ENCODE measurements at regions not wholly inside any gene's neighbourhood (a gene's known extent, or its start where the extent isn't known, plus 50 kb on each side); places are given as distances from the start of the nearest gene placed in this dataset.
"Not testable (repeated sequence)": the region's sequence is repeated elsewhere in the genome, so short reads cannot be mapped to it uniquely, and the experiment has no call there.

GRCh38 chr18:27301615-27302378, 116.7 kb upstream of the CHST9 start:
- Mint-ChIP-seq H3K27me3 (no peaks in the 10 kb centered on the region), H3K36me3 (no peaks in the 10 kb centered on the region), H3K27ac (no peak overlapping the region), H3K4me1 (no peaks in the 10 kb centered on the region), H3K9me3 (peaks cover 0 to 18% (median 5%) of the 10 kb centered on the region in 9 donors), H3K4me3 (no peak overlapping the region)
- POLR2A ChIA-PET = no interaction called here
- no peak for DNase-seq
- ATAC-seq = no peak

- Mint-ChIP-seq H3K4me1 (no peaks in the 10 kb centered on the region), H3K36me3 (no peaks in the 10 kb centered on the region), H3K9me3 (peaks cover 0 to 9% (median 0%) of the 10 kb centered on the region in 9 donors), H3K27ac (no peak overlapping the region), H3K4me3 (no peak overlapping the region), H3K27me3 (no peaks in the 10 kb centered on the region)
- no peak for ATAC-seq
- no peak for DNase-seq
- POLR2A ChIA-PET = no interaction called here
These were observed 113.2 kb upstream of the CHST9 start for GRCh38 chr18:27298214-27298804.

- ATAC-seq, H3K36me3 Mint-ChIP-seq, H3K4me1 Mint-ChIP-seq, H3K4me3 Mint-ChIP-seq, POLR2A ChIA-PET, H3K27me3 Mint-ChIP-seq, DNase-seq: not testable (repeated sequence)
- H3K27ac Mint-ChIP-seq = peak overlapping the region in 1 of 10 donors; percentile 30
- H3K9me3 Mint-ChIP-seq = peaks cover 1 to 14% (median 4%) of the 10 kb centered on the region in 9 donors
These were observed 101.0 kb upstream of the CHST9 start for GRCh38 chr18:27285973-27286562.

- ATAC-seq = no peak
- no peak overlapping the region for H3K27ac Mint-ChIP-seq
- peaks cover 0 to 5% (median 0%) of the 10 kb centered on the region in 3 donors for H3K36me3 Mint-ChIP-seq
- H3K4me1 Mint-ChIP-seq = no peaks in the 10 kb centered on the region
- POLR2A ChIA-PET = no interaction called here
- H3K27me3 Mint-ChIP-seq = no peaks in the 10 kb centered on the region
- H3K4me3 Mint-ChIP-seq = no peak overlapping the region
- peaks cover 0 to 31% (median 10%) of the 10 kb centered on the region in 9 donors for H3K9me3 Mint-ChIP-seq
- no peak for DNase-seq
These were observed 93.0 kb upstream of the CHST9 start for GRCh38 chr18:27278131-27278530.

- Mint-ChIP-seq H3K4me3 (no peak overlapping the region), H3K27ac (no peak overlapping the region), H3K27me3 (no peaks in the 10 kb centered on the region), H3K9me3 (peaks cover 0 to 31% (median 10%) of the 10 kb centered on the region in 9 donors), H3K4me1 (no peaks in the 10 kb centered on the region), H3K36me3 (peaks cover 0 to 5% (median 0%) of the 10 kb centered on the region in 3 donors)
- POLR2A ChIA-PET = no interaction called here
- ATAC-seq (no peak), DNase-seq (no peak)
These were observed 92.4 kb upstream of the CHST9 start for GRCh38 chr18:27277554-27277953.

GRCh38 chr18:27276886-27277285, 91.8 kb upstream of the CHST9 start:
- H3K27ac Mint-ChIP-seq = no peak overlapping the region
- H3K4me3 Mint-ChIP-seq = no peak overlapping the region
- ATAC-seq (no peak), DNase-seq (no peak)
- H3K27me3 Mint-ChIP-seq = no peaks in the 10 kb centered on the region
- H3K9me3 Mint-ChIP-seq = peaks cover 0 to 31% (median 13%) of the 10 kb centered on the region in 9 donors
- peaks cover 0 to 5% (median 0%) of the 10 kb centered on the region in 3 donors for H3K36me3 Mint-ChIP-seq
- H3K4me1 Mint-ChIP-seq = no peaks in the 10 kb centered on the region
- POLR2A ChIA-PET = no interaction called here

GRCh38 chr18:27276479-27276878, 91.4 kb upstream of the CHST9 start:
- Mint-ChIP-seq H3K36me3 (peaks cover 0 to 5% (median 0%) of the 10 kb centered on the region in 3 donors), H3K4me1 (no peaks in the 10 kb centered on the region), H3K9me3 (peaks cover 0 to 31% (median 13%) of the 10 kb centered on the region in 9 donors), H3K4me3 (no peak overlapping the region), H3K27ac (no peak overlapping the region), H3K27me3 (no peaks in the 10 kb centered on the region)
- DNase-seq (no peak), ATAC-seq (no peak)
- POLR2A ChIA-PET = no interaction called here

GRCh38 chr18:27274901-27275300, 89.8 kb upstream of the CHST9 start:
- H3K4me1 Mint-ChIP-seq = no peaks in the 10 kb centered on the region

GRCh38 chr18:27270508-27270907, 85.4 kb upstream of the CHST9 start:
- Mint-ChIP-seq H3K4me1 (no peaks in the 10 kb centered on the region), H3K36me3 (no peaks in the 10 kb centered on the region), H3K9me3 (peaks cover 2 to 31% (median 10%) of the 10 kb centered on the region in 9 donors), H3K4me3 (no peak overlapping the region), H3K27ac (no peak overlapping the region), H3K27me3 (no peaks in the 10 kb centered on the region)
- DNase-seq = no peak
- ATAC-seq = no peak
- POLR2A ChIA-PET = no interaction called here

More at GRCh38 chr18:27274901-27275300, 89.8 kb upstream of the CHST9 start:
- Mint-ChIP-seq H3K27ac (no peak overlapping the region), H3K27me3 (no peaks in the 10 kb centered on the region), H3K9me3 (peaks cover 0 to 31% (median 13%) of the 10 kb centered on the region in 9 donors), H3K36me3 (peaks cover 0 to 5% (median 0%) of the 10 kb centered on the region in 3 donors), H3K4me3 (no peak overlapping the region)
- POLR2A ChIA-PET = no interaction called here
- no peak for DNase-seq
- ATAC-seq = no peak

GRCh38 chr18:27263369-27263768, 78.3 kb upstream of the CHST9 start:
- H3K4me1 Mint-ChIP-seq = no peaks in the 10 kb centered on the region
- H3K27me3 Mint-ChIP-seq = no peaks in the 10 kb centered on the region
- no peaks in the 10 kb centered on the region for H3K36me3 Mint-ChIP-seq
- H3K9me3 Mint-ChIP-seq = peaks cover 3 to 49% (median 8%) of the 10 kb centered on the region in 9 donors
- no peak for ATAC-seq
- POLR2A ChIA-PET = no interaction called here
- no peak overlapping the region for H3K4me3 Mint-ChIP-seq
- no peak for DNase-seq
- no peak overlapping the region for H3K27ac Mint-ChIP-seq

- Mint-ChIP-seq H3K4me3 (no peak overlapping the region), H3K9me3 (peaks cover 3 to 35% (median 8%) of the 10 kb centered on the region in 9 donors), H3K36me3 (no peaks in the 10 kb centered on the region), H3K27me3 (no peaks in the 10 kb centered on the region), H3K4me1 (no peaks in the 10 kb centered on the region), H3K27ac (no peak overlapping the region)
- POLR2A ChIA-PET = no interaction called here
- DNase-seq (no peak), ATAC-seq (no peak)
These were observed 76.9 kb upstream of the CHST9 start for GRCh38 chr18:27261769-27262549.

GRCh38 chr18:27253571-27253970, 68.5 kb upstream of the CHST9 start:
- Mint-ChIP-seq H3K27ac (no peak overlapping the region), H3K4me3 (no peak overlapping the region), H3K36me3 (no peaks in the 10 kb centered on the region), H3K4me1 (no peaks in the 10 kb centered on the region), H3K9me3 (peaks cover 0 to 23% (median 6%) of the 10 kb centered on the region in 9 donors), H3K27me3 (peaks cover 0 to 2% (median 0%) of the 10 kb centered on the region in 5 donors)
- DNase-seq = no peak
- ATAC-seq = no peak
- POLR2A ChIA-PET = no interaction called here

- DNase-seq = no peak
These were observed 65.4 kb upstream of the CHST9 start for GRCh38 chr18:27250471-27250870.

More at GRCh38 chr18:27250471-27250870, 65.4 kb upstream of the CHST9 start:
- POLR2A ChIA-PET = no interaction called here
- Mint-ChIP-seq H3K27ac (no peak overlapping the region), H3K36me3 (no peaks in the 10 kb centered on the region), H3K4me3 (no peak overlapping the region), H3K4me1 (no peaks in the 10 kb centered on the region), H3K27me3 (peaks cover 0 to 2% (median 0%) of the 10 kb centered on the region in 5 donors), H3K9me3 (peaks cover 0 to 36% (median 8%) of the 10 kb centered on the region in 9 donors)
- no peak for ATAC-seq
